NCI-H146 treated with DMSO at 0.1 percent for 48 hours (cell line): ENCODE measurements at regions not wholly inside any gene's neighbourhood (a gene's known extent, or its start where the extent isn't known, plus 50 kb on each side); places are given as distances from the start of the nearest gene placed in this dataset.

Experiments used
- DNase-seq: peaks from one replicate; lab custom pipeline; 2025; ENCODE audit not compliant: unreplicated experiment; lab: John Stamatoyannopoulos, UW

- no peak for DNase-seq
These were observed 133.1 kb downstream of the KDR start for GRCh38 chr4:54992266-54992665.

- no peak for DNase-seq
These were observed 136.7 kb downstream of the KDR start for GRCh38 chr4:54988655-54989054.

GRCh38 chr4:54986095-54986846 is 139.1 kb downstream of the KDR start:
- no peak for DNase-seq

GRCh38 chr4:54976682-54977081 is 148.7 kb downstream of the KDR start:
- no peak for DNase-seq

- no peak for DNase-seq
These were observed 149.4 kb downstream of the KDR start for GRCh38 chr4:54976031-54976430.

GRCh38 chr4:54973784-54974183 is 151.6 kb downstream of the KDR start:
- DNase-seq = no peak

- peak; percentile 11 for DNase-seq
These were observed 153.9 kb downstream of the KDR start for GRCh38 chr4:54971474-54971950.

- no peak for DNase-seq
These were observed 158.1 kb downstream of the KDR start for GRCh38 chr4:54967289-54967688.

- DNase-seq = no peak
These were observed 163.9 kb downstream of the KDR start for GRCh38 chr4:54961357-54961975.

- DNase-seq = no peak
These were observed 165.7 kb downstream of the KDR start for GRCh38 chr4:54959651-54960116.

GRCh38 chr4:54959131-54959530 is 166.3 kb downstream of the KDR start:
- DNase-seq = no peak

GRCh38 chr4:54958236-54958635 is 167.2 kb downstream of the KDR start:
- DNase-seq = no peak

- DNase-seq = no peak
These were observed 170.6 kb downstream of the KDR start for GRCh38 chr4:54954656-54955388.

- no peak for DNase-seq
These were observed 178.7 kb downstream of the KDR start for GRCh38 chr4:54946741-54947140.

- no peak for DNase-seq
These were observed 179.6 kb downstream of the KDR start for GRCh38 chr4:54945838-54946237.

- no peak for DNase-seq
These were observed 182.7 kb downstream of the KDR start for GRCh38 chr4:54942721-54943120.

GRCh38 chr4:54941994-54942552 is 183.3 kb downstream of the KDR start:
- no peak for DNase-seq

- DNase-seq = no peak
These were observed 184.2 kb downstream of the KDR start for GRCh38 chr4:54940996-54941865.

GRCh38 chr4:54937501-54937900 is 187.9 kb downstream of the KDR start:
- DNase-seq = no peak

GRCh38 chr4:54933579-54933978 is 191.8 kb downstream of the KDR start:
- DNase-seq = no peak

GRCh38 chr4:54930226-54930625 is 195.2 kb downstream of the KDR start:
- no peak for DNase-seq
